ENCODE measurements at regions not wholly inside any gene's neighbourhood (a gene's known extent, or its start where the extent isn't known, plus 50 kb on each side); places are given as distances from the start of the nearest gene placed in this dataset.

- Histone ChIP-seq H3K4me1 (ENCODE audit: control insufficient read depth in 1 of 2, insufficient read depth in 2 of 2, low read depth in 1 of 2, low read length in 1 of 2) (peaks cover 0 to 4% of the 10 kb centered on the region in 2 experiments; a peak in 1 of 4 replicates), H3K27me3 (ENCODE audit: insufficient read depth) (no peaks in the 10 kb centered on the region), H3F3A (replicated peaks; ENCODE audit: insufficient read depth) (no peaks in the 10 kb centered on the region), H3K4me2 (no peak overlapping the region), H2AFZ (ENCODE audit: low read depth) (no peak overlapping the region), H3K27ac (ENCODE audit: low read depth in 2 of 2, low read length in 1 of 2) (no peak overlapping the region), H4K20me1 (ENCODE audit: insufficient read depth) (no peaks in the 10 kb centered on the region), H3K79me2 (ENCODE audit: insufficient read depth) (no peaks in the 10 kb centered on the region), H3K36me3 (replicated peaks in 1 of 2; ENCODE audit: control insufficient read depth in 1 of 2, insufficient read depth in 2 of 2, low read length in 1 of 2) (no peaks in the 10 kb centered on the region), H3K9ac (no peak overlapping the region), H3K9me2 (no peaks in the 10 kb centered on the region), H3K4me3 (ENCODE audit: low read depth in 2 of 2, low read length in 1 of 2) (no peak overlapping the region), H3K9me3 (0 out of 2 replicates have a peak, but pooled peaks cover 10% of the 10 kb centered on the region)
- no peak for DNase-seq
- ChIA-PET CTCF (interaction anchor here (0.6 to 1.6 kb wide), 3 partner anchors 11 to 89 kb away, joined by 3 to 4 read pairs (median 4); no protein-coding TSS in a partner anchor), POLR2A (no interaction called here)
- TF ChIP-seq EP300 (IDR thresholded peaks at IDR 0.05; ENCODE audit: borderline replicate concordance in 1 of 2, low read depth in 1 of 2, low read length in 1 of 2) (no peak), JUND (IDR thresholded peaks at IDR 0.05) (no peak), SIN3A (IDR thresholded peaks at IDR 0.05; ENCODE audit: borderline replicate concordance, low read depth, low read length) (no peak), RAD21 (IDR thresholded peaks at IDR 0.05; ENCODE audit: low read length) (no peak), USF1 (IDR thresholded peaks at IDR 0.05; ENCODE audit: borderline replicate concordance, low read depth) (no peak)
- TF ChIP-seq, protein P1, sequence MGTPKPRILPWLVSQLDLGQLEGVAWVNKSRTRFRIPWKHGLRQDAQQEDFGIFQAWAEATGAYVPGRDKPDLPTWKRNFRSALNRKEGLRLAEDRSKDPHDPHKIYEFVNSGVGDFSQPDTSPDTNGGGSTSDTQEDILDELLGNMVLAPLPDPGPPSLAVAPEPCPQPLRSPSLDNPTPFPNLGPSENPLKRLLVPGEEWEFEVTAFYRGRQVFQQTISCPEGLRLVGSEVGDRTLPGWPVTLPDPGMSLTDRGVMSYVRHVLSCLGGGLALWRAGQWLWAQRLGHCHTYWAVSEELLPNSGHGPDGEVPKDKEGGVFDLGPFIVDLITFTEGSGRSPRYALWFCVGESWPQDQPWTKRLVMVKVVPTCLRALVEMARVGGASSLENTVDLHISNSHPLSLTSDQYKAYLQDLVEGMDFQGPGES (IDR thresholded peaks at IDR 0.05; ENCODE audit: low read depth, low read length) = no peak
- WGBS (ENCODE audit: low lambda C conversion rate) = 74% methylated on average over 3 of the region's 6 CpGs
Observed at GRCh38 chr11:128261011-128261421, 326.3 kb downstream of the ETS1 start.

DNA sequence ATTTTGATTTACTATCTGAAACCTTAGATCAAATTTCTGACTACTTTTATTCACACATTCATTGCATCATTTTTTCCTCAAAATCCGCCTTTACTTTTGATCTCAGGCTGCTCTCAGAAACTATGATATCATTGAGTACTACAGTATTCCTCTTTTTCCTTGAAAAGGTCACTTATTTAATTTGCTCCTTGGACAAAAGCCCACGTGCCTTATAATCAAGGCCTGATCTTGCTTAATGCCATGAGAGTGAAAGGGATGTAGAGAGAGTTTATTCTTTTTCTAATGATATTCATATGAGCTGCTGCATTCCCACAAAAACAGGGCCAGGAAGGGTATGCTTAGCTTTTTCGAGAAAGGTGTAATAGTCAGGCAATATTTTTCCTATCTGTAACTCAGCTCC lies 327.0 kb downstream of the ETS1 start:
- no peak for DNase-seq
- Histone ChIP-seq H3K4me1 (ENCODE audit: control insufficient read depth in 1 of 2, insufficient read depth in 2 of 2, low read depth in 1 of 2, low read length in 1 of 2) (peaks cover 0 to 4% of the 10 kb centered on the region in 2 experiments; a peak in 1 of 4 replicates), H3K4me2 (no peak overlapping the region), H3K27ac (ENCODE audit: low read depth in 2 of 2, low read length in 1 of 2) (no peak overlapping the region; a peak in 1 of 4 replicates), H3K27me3 (ENCODE audit: insufficient read depth) (no peaks in the 10 kb centered on the region), H3K9me3 (0 out of 2 replicates have a peak, but pooled peaks cover 10% of the 10 kb centered on the region), H4K20me1 (ENCODE audit: insufficient read depth) (no peaks in the 10 kb centered on the region), H2AFZ (ENCODE audit: low read depth) (no peak overlapping the region), H3K9me2 (no peaks in the 10 kb centered on the region), H3K9ac (no peak overlapping the region), H3K4me3 (ENCODE audit: low read depth in 2 of 2, low read length in 1 of 2) (no peak overlapping the region), H3K79me2 (ENCODE audit: insufficient read depth) (no peaks in the 10 kb centered on the region), H3F3A (replicated peaks; ENCODE audit: insufficient read depth) (no peaks in the 10 kb centered on the region), H3K36me3 (replicated peaks in 1 of 2; ENCODE audit: control insufficient read depth in 1 of 2, insufficient read depth in 2 of 2, low read length in 1 of 2) (no peaks in the 10 kb centered on the region)
- 54% methylated on average over 3 of the region's 3 CpGs for WGBS (ENCODE audit: low lambda C conversion rate)
- POLR2A ChIA-PET = no interaction called here
- CTCF ChIA-PET = interaction anchor here (1.6 kb wide), 1 partner anchor 11 kb away, joined by 4 read pairs; no protein-coding TSS in a partner anchor
- no peak for TF ChIP-seq ELF1 (IDR thresholded peaks at IDR 0.05)
- TF ChIP-seq, protein P2, sequence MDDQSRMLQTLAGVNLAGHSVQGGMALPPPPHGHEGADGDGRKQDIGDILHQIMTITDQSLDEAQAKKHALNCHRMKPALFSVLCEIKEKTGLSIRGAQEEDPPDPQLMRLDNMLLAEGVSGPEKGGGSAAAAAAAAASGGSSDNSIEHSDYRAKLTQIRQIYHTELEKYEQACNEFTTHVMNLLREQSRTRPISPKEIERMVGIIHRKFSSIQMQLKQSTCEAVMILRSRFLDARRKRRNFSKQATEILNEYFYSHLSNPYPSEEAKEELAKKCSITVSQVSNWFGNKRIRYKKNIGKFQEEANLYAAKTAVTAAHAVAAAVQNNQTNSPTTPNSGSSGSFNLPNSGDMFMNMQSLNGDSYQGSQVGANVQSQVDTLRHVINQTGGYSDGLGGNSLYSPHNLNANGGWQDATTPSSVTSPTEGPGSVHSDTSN (IDR thresholded peaks at IDR 0.05) = no peak
- TF ChIP-seq YY1 (IDR thresholded peaks at IDR 0.05; ENCODE audit: low read depth) = no peak
- TF ChIP-seq RAD21 (IDR thresholded peaks at IDR 0.05; ENCODE audit: low read length) = no peak
- no peak for TF ChIP-seq ZBTB33 (IDR thresholded peaks at IDR 0.05; ENCODE audit: borderline replicate concordance, low read depth)
- no peak for TF ChIP-seq TCF12 (IDR thresholded peaks at IDR 0.05)
- TF ChIP-seq NRF1 (IDR thresholded peaks at IDR 0.05; ENCODE audit: low read depth, low read length) = no peak
- TF ChIP-seq SIN3A (IDR thresholded peaks at IDR 0.05; ENCODE audit: borderline replicate concordance, low read depth, low read length) = no peak
- no peak for TF ChIP-seq SMC3 (IDR thresholded peaks at IDR 0.05; ENCODE audit: low read depth, low read length)
- TF ChIP-seq, protein P3, sequence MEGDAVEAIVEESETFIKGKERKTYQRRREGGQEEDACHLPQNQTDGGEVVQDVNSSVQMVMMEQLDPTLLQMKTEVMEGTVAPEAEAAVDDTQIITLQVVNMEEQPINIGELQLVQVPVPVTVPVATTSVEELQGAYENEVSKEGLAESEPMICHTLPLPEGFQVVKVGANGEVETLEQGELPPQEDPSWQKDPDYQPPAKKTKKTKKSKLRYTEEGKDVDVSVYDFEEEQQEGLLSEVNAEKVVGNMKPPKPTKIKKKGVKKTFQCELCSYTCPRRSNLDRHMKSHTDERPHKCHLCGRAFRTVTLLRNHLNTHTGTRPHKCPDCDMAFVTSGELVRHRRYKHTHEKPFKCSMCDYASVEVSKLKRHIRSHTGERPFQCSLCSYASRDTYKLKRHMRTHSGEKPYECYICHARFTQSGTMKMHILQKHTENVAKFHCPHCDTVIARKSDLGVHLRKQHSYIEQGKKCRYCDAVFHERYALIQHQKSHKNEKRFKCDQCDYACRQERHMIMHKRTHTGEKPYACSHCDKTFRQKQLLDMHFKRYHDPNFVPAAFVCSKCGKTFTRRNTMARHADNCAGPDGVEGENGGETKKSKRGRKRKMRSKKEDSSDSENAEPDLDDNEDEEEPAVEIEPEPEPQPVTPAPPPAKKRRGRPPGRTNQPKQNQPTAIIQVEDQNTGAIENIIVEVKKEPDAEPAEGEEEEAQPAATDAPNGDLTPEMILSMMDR (IDR thresholded peaks at IDR 0.05) = no peak
- TF ChIP-seq CHD2 (IDR thresholded peaks at IDR 0.05; ENCODE audit: low read length, partially characterized antibody) = no peak
- TF ChIP-seq TAF1 (IDR thresholded peaks at IDR 0.05; ENCODE audit: borderline replicate concordance, low read depth, low read length) = no peak
- no peak for TF ChIP-seq FOXJ3 (CRISPR knock-in tag; IDR thresholded peaks at IDR 0.05)
- TF ChIP-seq FOXM1 (IDR thresholded peaks at IDR 0.05; ENCODE audit: low read depth) = no peak
- TF ChIP-seq MEF2A (IDR thresholded peaks at IDR 0.05; ENCODE audit: borderline replicate concordance, low read depth) = no peak
- TF ChIP-seq GATA2 (CRISPR knock-in tag; IDR thresholded peaks at IDR 0.05) = no peak

All from SK-N-SH (cell line).